HCT116 (cell line): ENCODE measurements at regions not wholly inside any gene's neighbourhood (a gene's known extent, or its start where the extent isn't known, plus 50 kb on each side); places are given as distances from the start of the nearest gene placed in this dataset.

Experiments
- CBX3 ChIP-seq: IDR thresholded peaks from 2 replicates; pipeline ENCODE4 v1.6.1; 2012; ENCODE audit warnings: low read depth
- CEBPB ChIP-seq: IDR thresholded peaks from 2 replicates; pipeline ENCODE4 v1.6.1; 2012; ENCODE audit warnings: low read depth
- CTCF ChIP-seq, 3 experiments: fragments of 200-600 bp in 1 of 3; sonication (generic) in 1 of 3; IDR thresholded peaks in 2 of 3; conservative IDR thresholded peaks in 1 of 3; 2 replicates each; pipeline ENCODE4 v1.5.1; 2012 to 2017; ENCODE audit warnings: low read depth in 2 of 3, low read length in 2 of 3, antibody characterized with exemption in 1 of 3, borderline replicate concordance in 1 of 3, control low read depth in 1 of 3, mild to moderate bottlenecking in 1 of 3, mixed read lengths in 1 of 3, mixed run types in 1 of 3, moderate library complexity in 1 of 3; ENCODE audit not compliant: insufficient read depth in 1 of 3
- EGR1 ChIP-seq: IDR thresholded peaks from 2 replicates; pipeline ENCODE4 v1.6.1; 2012; ENCODE audit warnings: low read depth
- EZH2 ChIP-seq: fragments of 200-600 bp; sonication (generic); IDR thresholded peaks from 2 replicates; pipeline ENCODE4 v1.6.1; 2017; ENCODE audit warnings: antibody characterized with exemption, mixed run types
- EZH2phosphoT487 ChIP-seq: fragments of 200-600 bp; IDR thresholded peaks from 2 replicates; pipeline ENCODE4 v1.6.1; 2018; ENCODE audit warnings: antibody characterized with exemption, borderline replicate concordance
- JUND ChIP-seq: IDR thresholded peaks from 2 replicates; pipeline ENCODE4 v1.6.1; 2012
- POLR2A ChIP-seq: IDR thresholded peaks from 2 replicates; pipeline ENCODE4 v1.7.0; 2011; ENCODE audit warnings: borderline replicate concordance; ENCODE audit not compliant: insufficient read depth, insufficient read length; ENCODE audit errors: extremely low read depth
- POLR2AphosphoS5 ChIP-seq: IDR thresholded peaks from 2 replicates; pipeline ENCODE4 v1.6.1; 2011; ENCODE audit warnings: mild to moderate bottlenecking, low read depth, low read length, moderate library complexity
- SIN3A ChIP-seq: IDR thresholded peaks from 2 replicates; pipeline ENCODE4 v1.6.1; 2012; ENCODE audit warnings: low read depth
- YY1 ChIP-seq: IDR thresholded peaks from 2 replicates; pipeline ENCODE4 v1.6.1; 2011; ENCODE audit warnings: low read length, low read depth, moderate library complexity, mild to moderate bottlenecking; ENCODE audit not compliant: insufficient replicate concordance; ENCODE audit errors: extremely low read depth
- TF ChIP-seq, protein P1 (sequence below): IDR thresholded peaks from 2 replicates; pipeline ENCODE4 v1.6.1; 2012; ENCODE audit warnings: low read depth
- TF ChIP-seq, protein P2 (sequence below): IDR thresholded peaks from 2 replicates; pipeline ENCODE4 v1.6.1; 2012

GRCh38 chr12:126889501-126889900 is 1377.5 kb upstream of the TMEM132C start:
- TF ChIP-seq CTCF (IDR thresholded peaks at IDR 0.05 in 2 of 3, conservative IDR thresholded peaks at IDR 0.05 in 1 of 3; ENCODE audit: borderline replicate concordance in 1 of 3, insufficient read depth in 1 of 3, low read depth in 2 of 3, low read length in 2 of 3), result no peak
- TF ChIP-seq EZH2, result no peak
- TF ChIP-seq POLR2A, result no peak
- TF ChIP-seq JUND, result no peak
- TF ChIP-seq POLR2AphosphoS5, result no peak
- no peak for TF ChIP-seq SIN3A
- no peak for TF ChIP-seq CEBPB
- TF ChIP-seq, protein P1, sequence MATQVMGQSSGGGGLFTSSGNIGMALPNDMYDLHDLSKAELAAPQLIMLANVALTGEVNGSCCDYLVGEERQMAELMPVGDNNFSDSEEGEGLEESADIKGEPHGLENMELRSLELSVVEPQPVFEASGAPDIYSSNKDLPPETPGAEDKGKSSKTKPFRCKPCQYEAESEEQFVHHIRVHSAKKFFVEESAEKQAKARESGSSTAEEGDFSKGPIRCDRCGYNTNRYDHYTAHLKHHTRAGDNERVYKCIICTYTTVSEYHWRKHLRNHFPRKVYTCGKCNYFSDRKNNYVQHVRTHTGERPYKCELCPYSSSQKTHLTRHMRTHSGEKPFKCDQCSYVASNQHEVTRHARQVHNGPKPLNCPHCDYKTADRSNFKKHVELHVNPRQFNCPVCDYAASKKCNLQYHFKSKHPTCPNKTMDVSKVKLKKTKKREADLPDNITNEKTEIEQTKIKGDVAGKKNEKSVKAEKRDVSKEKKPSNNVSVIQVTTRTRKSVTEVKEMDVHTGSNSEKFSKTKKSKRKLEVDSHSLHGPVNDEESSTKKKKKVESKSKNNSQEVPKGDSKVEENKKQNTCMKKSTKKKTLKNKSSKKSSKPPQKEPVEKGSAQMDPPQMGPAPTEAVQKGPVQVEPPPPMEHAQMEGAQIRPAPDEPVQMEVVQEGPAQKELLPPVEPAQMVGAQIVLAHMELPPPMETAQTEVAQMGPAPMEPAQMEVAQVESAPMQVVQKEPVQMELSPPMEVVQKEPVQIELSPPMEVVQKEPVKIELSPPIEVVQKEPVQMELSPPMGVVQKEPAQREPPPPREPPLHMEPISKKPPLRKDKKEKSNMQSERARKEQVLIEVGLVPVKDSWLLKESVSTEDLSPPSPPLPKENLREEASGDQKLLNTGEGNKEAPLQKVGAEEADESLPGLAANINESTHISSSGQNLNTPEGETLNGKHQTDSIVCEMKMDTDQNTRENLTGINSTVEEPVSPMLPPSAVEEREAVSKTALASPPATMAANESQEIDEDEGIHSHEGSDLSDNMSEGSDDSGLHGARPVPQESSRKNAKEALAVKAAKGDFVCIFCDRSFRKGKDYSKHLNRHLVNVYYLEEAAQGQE, result no peak
- TF ChIP-seq YY1, result no peak
- no peak for TF ChIP-seq EGR1
- TF ChIP-seq, protein P2, sequence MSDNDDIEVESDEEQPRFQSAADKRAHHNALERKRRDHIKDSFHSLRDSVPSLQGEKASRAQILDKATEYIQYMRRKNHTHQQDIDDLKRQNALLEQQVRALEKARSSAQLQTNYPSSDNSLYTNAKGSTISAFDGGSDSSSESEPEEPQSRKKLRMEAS, result no peak
- TF ChIP-seq CBX3, result no peak
- TF ChIP-seq EZH2phosphoT487, result no peak
